ENCODE measurements at regions not wholly inside any gene's neighbourhood (a gene's known extent, or its start where the extent isn't known, plus 50 kb on each side); places are given as distances from the start of the nearest gene placed in this dataset.

- Mint-ChIP-seq H3K27me3 (ENCODE audit: unreplicated experiment) (no peaks in the 10 kb centered on the region), H3K4me3 (ENCODE audit: unreplicated experiment) (no peak overlapping the region), H3K4me1 (ENCODE audit: unreplicated experiment) (no peaks in the 10 kb centered on the region), H3K9me3 (ENCODE audit: unreplicated experiment) (no peaks in the 10 kb centered on the region), H3K36me3 (ENCODE audit: unreplicated experiment) (no peaks in the 10 kb centered on the region), H3K27ac (ENCODE audit: unreplicated experiment) (no peak overlapping the region)
- no peak for TF ChIP-seq CTCF (IDR thresholded peaks at IDR 0.05)
- DNase-seq (ENCODE audit: extremely low spot score, unreplicated experiment), result no peak
Measured at GRCh38 chr2:136167721-136168475, 49.9 kb upstream of the CXCR4 start.
